ENCODE measurements at regions not wholly inside any gene's neighbourhood (a gene's known extent, or its start where the extent isn't known, plus 50 kb on each side); places are given as distances from the start of the nearest gene placed in this dataset.

DNA sequence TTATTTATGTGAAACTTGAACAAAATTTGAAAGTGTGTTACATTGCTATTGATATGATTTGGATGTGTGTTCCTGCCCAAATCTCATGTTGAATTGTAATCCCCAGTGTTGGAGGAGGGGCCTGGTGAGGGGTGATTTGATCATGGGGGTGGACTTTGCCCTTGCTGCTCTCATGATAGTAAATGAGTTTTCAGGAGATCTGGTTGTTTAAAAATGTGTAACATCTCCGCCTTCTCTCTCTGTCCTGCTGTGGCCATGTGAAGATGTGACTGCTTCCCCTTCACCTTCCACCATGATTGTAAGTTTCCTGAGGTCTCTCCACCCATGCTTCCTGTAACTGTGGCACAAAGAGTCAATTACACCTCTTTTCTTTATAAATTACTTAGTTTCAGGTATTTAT lies 1731.0 kb downstream of the SLITRK5 start:
- no peak for TF ChIP-seq POLR2A (IDR thresholded peaks at IDR 0.05)
- TF ChIP-seq, protein P1, sequence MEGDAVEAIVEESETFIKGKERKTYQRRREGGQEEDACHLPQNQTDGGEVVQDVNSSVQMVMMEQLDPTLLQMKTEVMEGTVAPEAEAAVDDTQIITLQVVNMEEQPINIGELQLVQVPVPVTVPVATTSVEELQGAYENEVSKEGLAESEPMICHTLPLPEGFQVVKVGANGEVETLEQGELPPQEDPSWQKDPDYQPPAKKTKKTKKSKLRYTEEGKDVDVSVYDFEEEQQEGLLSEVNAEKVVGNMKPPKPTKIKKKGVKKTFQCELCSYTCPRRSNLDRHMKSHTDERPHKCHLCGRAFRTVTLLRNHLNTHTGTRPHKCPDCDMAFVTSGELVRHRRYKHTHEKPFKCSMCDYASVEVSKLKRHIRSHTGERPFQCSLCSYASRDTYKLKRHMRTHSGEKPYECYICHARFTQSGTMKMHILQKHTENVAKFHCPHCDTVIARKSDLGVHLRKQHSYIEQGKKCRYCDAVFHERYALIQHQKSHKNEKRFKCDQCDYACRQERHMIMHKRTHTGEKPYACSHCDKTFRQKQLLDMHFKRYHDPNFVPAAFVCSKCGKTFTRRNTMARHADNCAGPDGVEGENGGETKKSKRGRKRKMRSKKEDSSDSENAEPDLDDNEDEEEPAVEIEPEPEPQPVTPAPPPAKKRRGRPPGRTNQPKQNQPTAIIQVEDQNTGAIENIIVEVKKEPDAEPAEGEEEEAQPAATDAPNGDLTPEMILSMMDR (IDR thresholded peaks at IDR 0.05) = no peak

All from gastroesophageal sphincter (tissue), 3 donors.